ENCODE measurements at regions not wholly inside any gene's neighbourhood (a gene's known extent, or its start where the extent isn't known, plus 50 kb on each side); places are given as distances from the start of the nearest gene placed in this dataset.

DNA sequence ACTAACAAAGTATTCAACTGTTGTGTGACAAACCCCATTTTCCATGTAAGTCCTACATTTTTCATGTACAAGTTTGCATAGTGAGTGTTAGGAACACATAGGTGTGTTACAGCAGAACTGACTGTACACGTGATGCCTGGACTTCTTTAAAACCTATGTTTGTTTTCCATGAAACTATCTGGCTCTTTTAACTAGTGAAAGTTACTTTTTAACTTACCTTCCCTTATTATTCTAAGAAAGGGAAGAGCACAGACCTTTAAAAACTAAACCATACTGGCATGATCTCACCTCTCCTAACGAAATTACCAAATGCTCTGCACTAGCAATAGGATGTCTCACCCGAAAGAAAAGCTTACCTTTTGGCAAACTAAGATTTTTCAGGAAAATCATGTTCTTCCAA is 87.8 kb downstream of the CENPW start:
- TF ChIP-seq, protein P1, sequence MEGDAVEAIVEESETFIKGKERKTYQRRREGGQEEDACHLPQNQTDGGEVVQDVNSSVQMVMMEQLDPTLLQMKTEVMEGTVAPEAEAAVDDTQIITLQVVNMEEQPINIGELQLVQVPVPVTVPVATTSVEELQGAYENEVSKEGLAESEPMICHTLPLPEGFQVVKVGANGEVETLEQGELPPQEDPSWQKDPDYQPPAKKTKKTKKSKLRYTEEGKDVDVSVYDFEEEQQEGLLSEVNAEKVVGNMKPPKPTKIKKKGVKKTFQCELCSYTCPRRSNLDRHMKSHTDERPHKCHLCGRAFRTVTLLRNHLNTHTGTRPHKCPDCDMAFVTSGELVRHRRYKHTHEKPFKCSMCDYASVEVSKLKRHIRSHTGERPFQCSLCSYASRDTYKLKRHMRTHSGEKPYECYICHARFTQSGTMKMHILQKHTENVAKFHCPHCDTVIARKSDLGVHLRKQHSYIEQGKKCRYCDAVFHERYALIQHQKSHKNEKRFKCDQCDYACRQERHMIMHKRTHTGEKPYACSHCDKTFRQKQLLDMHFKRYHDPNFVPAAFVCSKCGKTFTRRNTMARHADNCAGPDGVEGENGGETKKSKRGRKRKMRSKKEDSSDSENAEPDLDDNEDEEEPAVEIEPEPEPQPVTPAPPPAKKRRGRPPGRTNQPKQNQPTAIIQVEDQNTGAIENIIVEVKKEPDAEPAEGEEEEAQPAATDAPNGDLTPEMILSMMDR (IDR thresholded peaks at IDR 0.05), result no peak
- TF ChIP-seq POLR2A (IDR thresholded peaks at IDR 0.05), result no peak
- no peak for TF ChIP-seq EP300 (IDR thresholded peaks at IDR 0.05)
